ENCODE measurements at regions not wholly inside any gene's neighbourhood (a gene's known extent, or its start where the extent isn't known, plus 50 kb on each side); places are given as distances from the start of the nearest gene placed in this dataset.

- Histone ChIP-seq H3K4me1 (ENCODE audit: insufficient read depth, low read length) (no peaks in the 10 kb centered on the region), H3K4me2 (ENCODE audit: insufficient read depth, insufficient read length, low read length) (no peak overlapping the region), H2BK15ac (ENCODE audit: low read depth, low read length) (no peak overlapping the region), H2AK5ac (ENCODE audit: insufficient read length, low read length) (no peak overlapping the region), H2BK20ac (ENCODE audit: low read depth, low read length, poor library complexity, severe bottlenecking) (no peak overlapping the region), H2BK120ac (ENCODE audit: low read depth, low read length, poor library complexity, severe bottlenecking) (no peak overlapping the region), H2BK5ac (ENCODE audit: insufficient read length, low read length) (no peak overlapping the region), H3K23me2 (ENCODE audit: insufficient read length, low read depth, low read length, poor library complexity, severe bottlenecking) (no peaks in the 10 kb centered on the region), H4K5ac (ENCODE audit: insufficient read length, low read depth, low read length) (no peak overlapping the region), H4K8ac (replicated peaks; ENCODE audit: insufficient read length, low read depth, low read length) (no peak overlapping the region), H3K4ac (ENCODE audit: low read depth, low read length) (no peak overlapping the region), H3K9me3 (ENCODE audit: control insufficient read depth, low read depth, low read length) (no peaks in the 10 kb centered on the region), H2BK12ac (ENCODE audit: insufficient read length, low read depth, low read length) (no peak overlapping the region), H4K20me1 (ENCODE audit: control insufficient read depth, insufficient read depth, insufficient read length) (no peaks in the 10 kb centered on the region), H2AFZ (ENCODE audit: low read length) (no peak overlapping the region), H3K79me1 (ENCODE audit: insufficient read depth, low read depth, low read length, poor library complexity, severe bottlenecking) (no peaks in the 10 kb centered on the region), H3K23ac (ENCODE audit: insufficient read length, low read depth, low read length) (no peak overlapping the region), H4K91ac (ENCODE audit: insufficient read length, low read depth, low read length) (no peak overlapping the region), H3K79me2 (ENCODE audit: insufficient read depth, low read length) (no peaks in the 10 kb centered on the region), H3K18ac (ENCODE audit: insufficient read length, low read depth, low read length) (no peak overlapping the region), H3K9ac (ENCODE audit: extremely low read depth, insufficient read length, low read length) (no peak overlapping the region), H3K14ac (ENCODE audit: insufficient read depth, low read length) (no peak overlapping the region), H3K27me3 (ENCODE audit: insufficient read depth, low read length) (no peaks in the 10 kb centered on the region), H3K56ac (ENCODE audit: insufficient read length, low read depth, low read length) (no peak overlapping the region), H3T11ph (ENCODE audit: low read length) (no peak overlapping the region), H3K27ac (ENCODE audit: insufficient read length, low read depth, low read length) (no peak overlapping the region)
- WGBS (ENCODE audit: extremely low coverage, insufficient read length, low lambda C conversion rate) = no CpG with 5 or more reads among the region's 6 CpGs
- Mint-ChIP-seq H3K4me3 (no peak overlapping the region), H3K9me3 (peaks cover 0 to 4% of the 10 kb centered on the region in 2 experiments; a peak in 2 of 5 replicates), H3K27ac (no peak overlapping the region), H3K36me3 (ENCODE audit: insufficient read depth in 1 of 3, low read depth in 3 of 3) (peaks cover 0 to 5% (median 0%) of the 10 kb centered on the region in 3 experiments; a peak in 2 of 7 replicates), H3K4me1 (no peaks in the 10 kb centered on the region), H3K27me3 (ENCODE audit: low read depth) (peaks cover 5% of the 10 kb centered on the region)
- DNase-seq = no peak
- TF ChIP-seq CTCF (conservative IDR thresholded peaks at IDR 0.05) = no peak
These were observed 130.1 kb upstream of the TMEM18 start for GRCh38 chr2:807300-807699.

All from H9 (cell line).